H9 (cell line): ENCODE measurements at regions not wholly inside any gene's neighbourhood (a gene's known extent, or its start where the extent isn't known, plus 50 kb on each side); places are given as distances from the start of the nearest gene placed in this dataset.

ENCODE experiments used
- DNase-seq: peaks from one replicate; pipeline ENCODE4 v3.0.0-alpha.2; 2017
- H2AFZ ChIP-seq: one replicate; pipeline ENCODE4 v1.6.1; 2013; ENCODE audit warnings: mild to moderate bottlenecking, low read length, control low read depth, moderate library complexity
- H2AK5ac ChIP-seq: 2 replicates; pipeline ENCODE4 v1.6.1; 2013; ENCODE audit warnings: low read length, control low read depth, mixed read lengths; ENCODE audit not compliant: insufficient read length
- H2BK120ac ChIP-seq: one replicate; pipeline ENCODE4 v1.6.1; 2013; ENCODE audit warnings: low read depth, mild to moderate bottlenecking, low read length, control low read depth, inconsistent platforms; ENCODE audit not compliant: poor library complexity, severe bottlenecking
- H2BK12ac ChIP-seq: 2 replicates; pipeline ENCODE4 v1.6.1; 2013; ENCODE audit warnings: low read length, control low read depth, mixed read lengths, low read depth; ENCODE audit not compliant: insufficient read length
- H2BK15ac ChIP-seq: 2 replicates; pipeline ENCODE4 v1.6.1; 2013; ENCODE audit warnings: low read depth, low read length, control low read depth
- H2BK20ac ChIP-seq: one replicate; pipeline ENCODE4 v1.6.1; 2013; ENCODE audit warnings: low read depth, mild to moderate bottlenecking, low read length, control low read depth, inconsistent platforms; ENCODE audit not compliant: poor library complexity, severe bottlenecking
- H2BK5ac ChIP-seq: 2 replicates; pipeline ENCODE4 v1.6.1; 2013; ENCODE audit warnings: low read length, control low read depth, mixed read lengths; ENCODE audit not compliant: insufficient read length
- H3K14ac ChIP-seq: 2 replicates; pipeline ENCODE4 v1.6.1; 2013; ENCODE audit warnings: low read length, control low read depth; ENCODE audit not compliant: insufficient read depth
- H3K18ac ChIP-seq: 2 replicates; pipeline ENCODE4 v1.6.1; 2013; ENCODE audit warnings: low read depth, mild to moderate bottlenecking, mixed read lengths, low read length, control low read depth; ENCODE audit not compliant: insufficient read length
- H3K23ac ChIP-seq: 2 replicates; pipeline ENCODE4 v1.6.1; 2013; ENCODE audit warnings: low read length, control low read depth, mixed read lengths, low read depth; ENCODE audit not compliant: insufficient read length
- H3K23me2 ChIP-seq: 2 replicates; pipeline ENCODE4 v1.6.1; 2013; ENCODE audit warnings: low read depth, mild to moderate bottlenecking, mixed read lengths, low read length, control low read depth; ENCODE audit not compliant: insufficient read length, poor library complexity, severe bottlenecking
- H3K27ac ChIP-seq: 2 replicates; pipeline ENCODE4 v1.5.1; 2013; ENCODE audit warnings: low read length, control low read depth, mixed read lengths, low read depth; ENCODE audit not compliant: insufficient read length
- H3K27me3 ChIP-seq: 2 replicates; pipeline ENCODE4 v1.6.1; 2013; ENCODE audit warnings: low read length, control low read depth, inconsistent platforms; ENCODE audit not compliant: insufficient read depth
- H3K4ac ChIP-seq: 2 replicates; pipeline ENCODE4 v1.6.1; 2013; ENCODE audit warnings: low read depth, mild to moderate bottlenecking, control low read depth, inconsistent platforms, low read length, moderate library complexity
- H3K4me1 ChIP-seq: 2 replicates; pipeline ENCODE4 v1.6.1; 2013; ENCODE audit warnings: low read length, control low read depth, inconsistent platforms; ENCODE audit not compliant: insufficient read depth
- H3K4me2 ChIP-seq: 2 replicates; pipeline ENCODE4 v1.6.1; 2013; ENCODE audit warnings: low read length, control low read depth, mixed read lengths; ENCODE audit not compliant: insufficient read length, insufficient read depth
- H3K56ac ChIP-seq: 2 replicates; pipeline ENCODE4 v1.6.1; 2013; ENCODE audit warnings: low read depth, mild to moderate bottlenecking, mixed read lengths, low read length, control low read depth; ENCODE audit not compliant: insufficient read length
- H3K79me1 ChIP-seq: 2 replicates; pipeline ENCODE4 v1.6.1; 2013; ENCODE audit warnings: low read depth, mild to moderate bottlenecking, moderate library complexity, low read length, control low read depth, inconsistent platforms; ENCODE audit not compliant: insufficient read depth, poor library complexity, severe bottlenecking
- H3K79me2 ChIP-seq: 2 replicates; pipeline ENCODE4 v1.6.1; 2013; ENCODE audit warnings: low read length, control low read depth, inconsistent platforms; ENCODE audit not compliant: insufficient read depth
- H3K9ac ChIP-seq: 2 replicates; pipeline ENCODE4 v1.6.1; 2013; ENCODE audit warnings: low read length, control low read depth, mixed read lengths; ENCODE audit not compliant: insufficient read length; ENCODE audit errors: extremely low read depth
- H3K9me3 ChIP-seq: one replicate; pipeline ENCODE4 v1.6.1; 2013; ENCODE audit warnings: low read depth, low read length, inconsistent platforms; ENCODE audit not compliant: control insufficient read depth
- H3T11ph ChIP-seq: one replicate; pipeline ENCODE4 v1.6.1; 2013; ENCODE audit warnings: mild to moderate bottlenecking, low read length, control low read depth, inconsistent platforms
- H4K20me1 ChIP-seq: one replicate; pipeline ENCODE4 v1.6.1; 2013; ENCODE audit not compliant: control insufficient read depth, insufficient read length, insufficient read depth
- H4K5ac ChIP-seq: 2 replicates; pipeline ENCODE4 v1.6.1; 2013; ENCODE audit warnings: low read depth, mild to moderate bottlenecking, mixed read lengths, low read length, control low read depth; ENCODE audit not compliant: insufficient read length
- H4K8ac ChIP-seq: replicated peaks from 2 replicates; pipeline ENCODE4 v1.6.1; 2013; ENCODE audit warnings: low read length, control low read depth, mixed read lengths, low read depth; ENCODE audit not compliant: insufficient read length
- H4K91ac ChIP-seq: 2 replicates; pipeline ENCODE4 v1.6.1; 2013; ENCODE audit warnings: low read depth, mild to moderate bottlenecking, moderate library complexity, mixed read lengths, low read length, control low read depth; ENCODE audit not compliant: insufficient read length
- H3K27ac Mint-ChIP-seq, 3 experiments: 2 replicates in 2 of 3; 3 replicates in 1 of 3; pipeline ENCODE4 v1.8.0; 2020 to 2021; ENCODE audit warnings: mixed read lengths in 3 of 3, mild to moderate bottlenecking in 1 of 3, moderate library complexity in 1 of 3
- H3K27me3 Mint-ChIP-seq: 2 replicates; pipeline ENCODE4 v1.8.0; 2021; ENCODE audit warnings: low read depth, mild to moderate bottlenecking, moderate library complexity, mixed read lengths
- H3K36me3 Mint-ChIP-seq, 3 experiments: 2 replicates in 2 of 3; 3 replicates in 1 of 3; pipeline ENCODE4 v1.8.0; 2020 to 2021; ENCODE audit warnings: low read depth in 3 of 3, mixed read lengths in 3 of 3; ENCODE audit not compliant: insufficient read depth in 1 of 3
- H3K4me1 Mint-ChIP-seq, 2 experiments: 2 replicates each; pipeline ENCODE4 v1.8.0; 2020; ENCODE audit warnings: mixed read lengths in 2 of 2
- H3K4me3 Mint-ChIP-seq, 2 experiments: 2 replicates in 1 of 2; 3 replicates in 1 of 2; pipeline ENCODE4 v1.8.0; 2020 to 2021; ENCODE audit warnings: mild to moderate bottlenecking in 2 of 2, mixed read lengths in 2 of 2, moderate library complexity in 1 of 2
- H3K9me3 Mint-ChIP-seq, 2 experiments: 2 replicates in 1 of 2; 3 replicates in 1 of 2; pipeline ENCODE4 v1.8.0; 2020; ENCODE audit warnings: mild to moderate bottlenecking in 2 of 2, mixed read lengths in 2 of 2, moderate library complexity in 1 of 2
- CTCF ChIP-seq: fragments of 200-600 bp; sonication (generic); conservative IDR thresholded peaks from 3 replicates; pipeline ENCODE4 v1.8.0; 2021; ENCODE audit warnings: antibody characterized with exemption, mild to moderate bottlenecking
- WGBS: extraction: QIAGEN DNeasy Blood & Tissue Kit; methylation state at CpG from one replicate; pipeline ENCODE4 v1.1.7; 2013; ENCODE audit warnings: missing lambda C conversion rate, low lambda C conversion rate, mixed read lengths; ENCODE audit not compliant: insufficient read length; ENCODE audit errors: extremely low coverage; 5-methylcytosine and 5-hydroxymethylcytosine counted together

GRCh38 chr15:96849271-96849900 is 518.9 kb downstream of the NR2F2 start:
- no peak overlapping the region for H3K9ac ChIP-seq
- H4K5ac ChIP-seq = no peak overlapping the region
- H3K79me2 ChIP-seq = no peaks in the 10 kb centered on the region
- H2BK120ac ChIP-seq = no peak overlapping the region
- H3K23ac ChIP-seq = no peak overlapping the region
- H3K56ac ChIP-seq = no peak overlapping the region
- H3K27me3 ChIP-seq = no peaks in the 10 kb centered on the region
- Mint-ChIP-seq H3K9me3 (peaks cover 6 to 9% of the 10 kb centered on the region in 2 experiments; a peak in 4 of 5 replicates), H3K4me1 (peaks cover 0 to 2% of the 10 kb centered on the region in 2 experiments; a peak in 1 of 4 replicates), H3K27ac (no peak overlapping the region), H3K36me3 (peaks cover 1 to 5% (median 4%) of the 10 kb centered on the region in 3 experiments; a peak in 3 of 7 replicates), H3K27me3 (no peaks in the 10 kb centered on the region), H3K4me3 (no peak overlapping the region)
- H3K4me2 ChIP-seq = no peak overlapping the region
- no peak overlapping the region for H4K8ac ChIP-seq
- TF ChIP-seq CTCF = no peak
- H3K4ac ChIP-seq = no peak overlapping the region
- WGBS = no CpG with 5 or more reads among the region's 11 CpGs
- no peak overlapping the region for H3T11ph ChIP-seq
- no peaks in the 10 kb centered on the region for H3K23me2 ChIP-seq
- no peak overlapping the region for H2BK15ac ChIP-seq
- H3K14ac ChIP-seq = no peak overlapping the region
- H2BK20ac ChIP-seq = no peak overlapping the region
- no peak overlapping the region for H2BK12ac ChIP-seq
- H3K27ac ChIP-seq = no peak overlapping the region
- H3K4me1 ChIP-seq = no peaks in the 10 kb centered on the region
- DNase-seq = no peak
- no peaks in the 10 kb centered on the region for H3K9me3 ChIP-seq
- no peak overlapping the region for H2AFZ ChIP-seq
- no peak overlapping the region for H2BK5ac ChIP-seq
- H4K20me1 ChIP-seq = no peaks in the 10 kb centered on the region
- H3K79me1 ChIP-seq = no peaks in the 10 kb centered on the region
- H2AK5ac ChIP-seq = no peak overlapping the region
- H4K91ac ChIP-seq = no peak overlapping the region
- no peak overlapping the region for H3K18ac ChIP-seq
